Upper lobe of right lung (tissue), 1 donor: ENCODE measurements at regions not wholly inside any gene's neighbourhood (a gene's known extent, or its start where the extent isn't known, plus 50 kb on each side); places are given as distances from the start of the nearest gene placed in this dataset.

Experiments
- ATAC-seq: fragments of 200-7000 bp; cut with Tn5 transposase; one replicate; pipeline ENCODE4 v1.9.1; 2020; ENCODE audit warnings: mild to moderate bottlenecking, moderate library complexity
- DNase-seq: peaks from one replicate; pipeline ENCODE4 v3.0.0-alpha.2; 2020
- H3K27ac ChIP-seq: fragments of 200-600 bp; one replicate; pipeline ENCODE4 v1.8.0; 2022
- H3K27me3 ChIP-seq: fragments of 200-600 bp; one replicate; pipeline ENCODE4 v1.8.0; 2022; ENCODE audit warnings: mild to moderate bottlenecking
- H3K36me3 ChIP-seq: fragments of 200-600 bp; one replicate; pipeline ENCODE4 v1.8.0; 2022
- H3K4me1 ChIP-seq: fragments of 200-600 bp; one replicate; pipeline ENCODE4 v1.8.0; 2022
- H3K4me3 ChIP-seq: fragments of 200-600 bp; one replicate; pipeline ENCODE4 v1.8.0; 2022; ENCODE audit warnings: mild to moderate bottlenecking
- H3K9me3 ChIP-seq: fragments of 200-600 bp; one replicate; pipeline ENCODE4 v1.8.0; 2022
- CTCF ChIP-seq: fragments of 200-600 bp; IDR thresholded peaks from one replicate; pipeline ENCODE4 v1.8.0; 2022; ENCODE audit warnings: antibody characterized with exemption
- intact Hi-C: fragments of 100-400 bp; cut with DNase I; formaldehyde crosslinking; loops from one replicate; pipeline ENCODE4 v1.11.0; 2022
- donor health status: DM: no; HTN: yes; CAD: no; lungs with severe emphysema.

DNA sequence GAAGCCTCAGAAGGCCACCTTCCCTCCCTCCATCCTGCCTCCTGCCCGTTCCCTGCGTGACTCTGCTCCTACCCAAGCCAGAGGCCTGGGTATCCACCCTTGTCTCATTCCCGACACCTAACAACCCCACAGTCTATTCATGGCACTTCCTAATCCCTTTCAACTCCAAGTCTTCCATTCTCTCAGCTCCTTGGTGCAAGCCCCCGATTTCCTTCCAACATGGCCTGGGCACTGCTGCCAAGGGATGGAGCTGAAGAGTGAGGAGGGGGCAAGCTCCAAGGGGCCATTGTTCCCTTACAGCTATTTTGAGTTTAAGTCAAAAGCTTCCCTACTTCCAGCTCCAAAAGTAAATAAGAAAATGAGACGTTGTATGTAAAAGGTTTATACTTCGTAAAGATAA lies 84.8 kb upstream of the ASB18 start:
- DNase-seq = no peak
- intact Hi-C loops = no loop called here
- H3K4me3 ChIP-seq = no peak overlapping the region
- H3K27ac ChIP-seq = no peak overlapping the region
- no peaks in the 10 kb centered on the region for H3K4me1 ChIP-seq
- no peak for ATAC-seq
- H3K9me3 ChIP-seq = no peaks in the 10 kb centered on the region
- TF ChIP-seq CTCF = no peak
- H3K27me3 ChIP-seq = no peaks in the 10 kb centered on the region
- H3K36me3 ChIP-seq = no peaks in the 10 kb centered on the region

GRCh38 chr2:236350426-236350825 lies 86.2 kb upstream of the ASB18 start:
- intact Hi-C loops = loop anchor here (5.0 kb wide), 1 partner anchor 712 kb away; no protein-coding TSS in a partner anchor
- no peak overlapping the region for H3K27ac ChIP-seq
- no peak for TF ChIP-seq CTCF
- H3K4me3 ChIP-seq = no peak overlapping the region
- ATAC-seq (no peak), DNase-seq (no peak)
- no peaks in the 10 kb centered on the region for H3K27me3 ChIP-seq
- H3K4me1 ChIP-seq = no peaks in the 10 kb centered on the region
- H3K36me3 ChIP-seq = no peaks in the 10 kb centered on the region
- H3K9me3 ChIP-seq = no peaks in the 10 kb centered on the region

DNA sequence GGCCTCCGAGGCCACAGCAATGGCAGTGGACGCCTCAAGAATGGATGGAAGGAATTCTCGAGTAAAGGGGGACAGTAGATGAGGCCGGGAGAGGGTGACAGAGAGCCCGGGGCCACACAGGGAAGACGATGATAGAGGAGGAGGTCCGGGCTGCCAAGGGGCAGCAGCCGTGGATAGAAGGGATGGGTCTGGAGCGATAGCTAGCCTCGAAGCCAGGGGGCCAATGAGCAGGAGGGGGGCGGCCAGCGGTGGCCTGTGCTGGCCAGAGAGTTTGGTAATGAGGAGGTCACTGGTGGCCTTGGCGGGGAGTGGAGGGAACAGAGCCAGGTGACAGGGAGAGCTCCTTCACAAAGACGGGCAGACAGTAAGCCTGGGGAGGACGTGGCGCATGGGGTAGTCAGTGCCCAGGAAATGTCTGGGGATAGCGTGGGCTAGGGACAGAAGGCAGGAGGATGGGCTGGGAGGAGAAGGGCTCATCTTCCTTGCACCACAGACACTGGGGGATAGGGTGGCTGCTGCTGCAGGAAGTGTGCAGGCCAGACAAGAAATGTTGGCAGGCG lies 87.8 kb upstream of the ASB18 start:
- Histone ChIP-seq H3K4me1 (no peaks in the 10 kb centered on the region), H3K36me3 (no peaks in the 10 kb centered on the region), H3K4me3 (no peak overlapping the region), H3K27ac (no peak overlapping the region), H3K9me3 (no peaks in the 10 kb centered on the region), H3K27me3 (no peaks in the 10 kb centered on the region)
- intact Hi-C loops = loop anchor here (5.0 kb wide), 1 partner anchor 710 kb away; no protein-coding TSS in a partner anchor
- DNase-seq (no peak), ATAC-seq (no peak)
- TF ChIP-seq CTCF = no peak

DNA sequence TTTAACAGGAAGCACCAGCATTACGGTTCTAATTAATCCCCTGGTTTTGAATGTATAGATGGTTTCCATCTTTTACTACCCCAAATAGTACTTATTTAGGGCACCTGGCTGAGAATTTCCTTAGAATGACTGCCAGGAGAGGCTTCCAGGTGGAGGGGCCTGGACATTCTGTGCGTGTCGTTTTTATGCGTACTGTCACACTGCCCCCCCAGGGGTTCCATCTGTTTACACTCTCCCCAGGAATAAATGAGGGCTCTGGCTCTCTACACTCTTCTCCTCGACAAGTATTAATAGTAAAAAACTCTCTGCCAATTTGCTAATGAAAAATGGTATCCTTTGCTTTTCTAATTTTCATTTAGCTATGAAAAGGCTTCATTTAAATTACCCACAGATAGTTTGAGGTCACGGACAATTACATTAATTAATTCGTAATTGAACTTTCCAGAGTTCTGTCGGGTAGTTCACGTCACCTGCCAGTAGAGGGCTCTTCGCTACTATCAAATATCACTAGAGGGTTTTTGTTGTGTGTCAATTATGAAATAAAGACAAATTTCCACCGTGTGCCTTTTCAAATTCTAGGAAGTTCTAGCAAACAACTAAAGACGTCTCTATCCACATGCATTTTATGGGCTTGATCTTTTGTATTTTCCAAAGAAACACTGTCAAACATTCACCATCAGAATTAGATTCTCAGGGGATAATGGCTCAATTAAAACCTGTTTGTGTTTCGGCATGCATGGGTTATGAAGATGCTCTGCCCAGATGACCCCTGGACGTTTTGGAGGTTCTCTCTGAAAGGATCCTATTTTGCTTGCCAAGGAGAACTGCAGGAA lies 88.8 kb upstream of the ASB18 start:
- no peak for DNase-seq
- H3K4me1 ChIP-seq = no peaks in the 10 kb centered on the region
- no peak overlapping the region for H3K4me3 ChIP-seq
- no peaks in the 10 kb centered on the region for H3K27me3 ChIP-seq
- peak; percentile 61 for ATAC-seq
- no peaks in the 10 kb centered on the region for H3K9me3 ChIP-seq
- intact Hi-C loops = loop anchor here (5.0 kb wide), 1 partner anchor 709 kb away; no protein-coding TSS in a partner anchor
- peak; percentile 89 for TF ChIP-seq CTCF
- H3K36me3 ChIP-seq = no peaks in the 10 kb centered on the region
- H3K27ac ChIP-seq = no peak overlapping the region

DNA sequence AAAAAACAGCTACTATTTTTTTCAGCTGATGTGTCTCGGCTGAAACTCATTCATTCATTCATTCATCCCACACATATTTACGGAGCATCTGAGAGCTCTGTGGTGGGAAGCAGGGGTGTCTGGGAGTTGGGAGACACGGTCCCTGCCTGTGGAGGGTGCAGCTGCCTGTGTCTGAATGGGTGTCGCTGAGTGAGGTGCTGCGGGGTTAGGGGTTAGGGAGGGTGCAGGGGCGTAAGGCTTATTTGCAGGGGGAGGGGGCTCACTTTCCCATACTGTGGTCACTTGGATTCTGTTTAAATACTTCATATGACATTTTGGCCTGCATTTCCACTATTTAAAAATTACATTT lies 89.4 kb upstream of the ASB18 start:
- Histone ChIP-seq H3K27ac (no peak overlapping the region), H3K4me3 (no peak overlapping the region), H3K27me3 (no peaks in the 10 kb centered on the region), H3K36me3 (no peaks in the 10 kb centered on the region), H3K9me3 (no peaks in the 10 kb centered on the region), H3K4me1 (no peaks in the 10 kb centered on the region)
- DNase-seq = no peak
- TF ChIP-seq CTCF = no peak
- intact Hi-C loops = loop anchor here (5.0 kb wide), 1 partner anchor 709 kb away; no protein-coding TSS in a partner anchor
- ATAC-seq = no peak
